ENCODE measurements at regions not wholly inside any gene's neighbourhood (a gene's known extent, or its start where the extent isn't known, plus 50 kb on each side); places are given as distances from the start of the nearest gene placed in this dataset.

DNA sequence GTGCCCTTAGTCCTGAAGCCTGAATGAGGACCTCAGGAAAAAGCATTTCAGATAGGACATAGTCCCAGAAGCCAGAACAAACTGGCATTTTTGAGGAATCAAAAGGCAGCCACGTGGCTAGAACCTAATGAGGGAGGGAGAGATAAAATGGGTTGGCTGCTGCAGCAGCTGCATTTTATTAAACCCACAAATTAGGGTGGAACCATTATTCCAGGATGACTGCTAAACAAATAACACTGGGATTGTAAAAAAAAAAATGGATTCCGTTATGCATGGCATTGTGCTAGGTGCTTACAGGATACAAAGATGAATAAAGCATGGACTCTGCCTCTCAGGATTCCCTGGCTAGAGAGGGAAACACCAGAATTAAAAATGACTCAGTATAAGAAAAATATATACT is 141.5 kb downstream of the SATB1 start:
- no peak overlapping the region for H4K8ac ChIP-seq (ENCODE audit: low read depth, low read length)
- H3K9ac ChIP-seq (ENCODE audit: low read length): no peak overlapping the region
- no peak overlapping the region for H4K91ac ChIP-seq (ENCODE audit: low read depth, low read length)
- no peaks in the 10 kb centered on the region for H3K79me2 ChIP-seq (ENCODE audit: control insufficient read depth, insufficient read depth, low read length, poor library complexity)
- H3K23ac ChIP-seq (ENCODE audit: low read length): no peak overlapping the region
- H2AFZ ChIP-seq (ENCODE audit: insufficient read depth, low read length, poor library complexity): no peak overlapping the region
- H3K18ac ChIP-seq (ENCODE audit: low read length): no peak overlapping the region
- no peak overlapping the region for H3K4ac ChIP-seq (ENCODE audit: low read depth, low read length)
- H3K27ac ChIP-seq (ENCODE audit: low read depth, low read length): no peak overlapping the region
- H2BK12ac ChIP-seq (ENCODE audit: low read length): no peak overlapping the region
- no CpG with 5 or more reads among the region's 2 CpGs for WGBS (ENCODE audit: extremely low coverage, insufficient coverage, insufficient read length)
- no peak for DNase-seq
- no peaks in the 10 kb centered on the region for H3K4me1 ChIP-seq (ENCODE audit: control insufficient read depth in 1 of 2, insufficient read depth in 2 of 2, low read length in 2 of 2)
- H2BK120ac ChIP-seq (ENCODE audit: insufficient read depth, low read length, poor library complexity): no peak overlapping the region
- no peak overlapping the region for H3K14ac ChIP-seq (ENCODE audit: low read length)
- no peak overlapping the region for H2BK5ac ChIP-seq (ENCODE audit: low read depth, low read length, poor library complexity)
- no peak overlapping the region for H3K4me3 ChIP-seq (ENCODE audit: low read depth, low read length)
- no peak overlapping the region for H4K12ac ChIP-seq (ENCODE audit: low read depth, low read length)
- no peak overlapping the region for H3K4me2 ChIP-seq (ENCODE audit: low read length)
- no peaks in the 10 kb centered on the region for H3K27me3 ChIP-seq (ENCODE audit: insufficient read depth, low read length)
- no peaks in the 10 kb centered on the region for H3K79me1 ChIP-seq (ENCODE audit: low read length)
- H3K9me3 ChIP-seq (ENCODE audit: insufficient read depth, low read depth, low read length): no peaks in the 10 kb centered on the region
- no peak overlapping the region for H2AK5ac ChIP-seq (ENCODE audit: low read length)
- no peaks in the 10 kb centered on the region for H3K36me3 ChIP-seq (ENCODE audit: control insufficient read depth in 1 of 2, insufficient read depth in 2 of 2, low read length in 2 of 2)

DNA sequence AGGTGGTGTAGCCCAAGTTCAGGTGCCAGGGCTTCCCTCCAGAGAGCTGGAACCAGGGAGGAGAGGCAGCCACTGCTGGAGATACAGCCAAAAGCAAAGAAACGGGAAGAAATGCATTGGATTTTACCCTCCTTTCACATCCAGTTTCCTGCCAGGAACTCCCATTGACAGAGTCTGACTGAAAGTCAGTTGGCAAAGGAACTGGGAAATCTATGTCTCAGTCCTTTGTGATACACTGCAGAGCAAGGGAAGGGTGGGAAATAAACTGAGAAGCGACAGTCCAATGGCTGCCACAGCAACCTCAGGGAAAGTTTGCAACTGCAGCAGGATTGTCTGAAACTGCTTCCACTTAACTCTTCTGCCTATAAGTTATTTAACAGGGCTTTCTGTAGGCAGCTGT is 142.6 kb downstream of the SATB1 start:
- no peak overlapping the region for H2AFZ ChIP-seq (ENCODE audit: insufficient read depth, low read length, poor library complexity)

DNA sequence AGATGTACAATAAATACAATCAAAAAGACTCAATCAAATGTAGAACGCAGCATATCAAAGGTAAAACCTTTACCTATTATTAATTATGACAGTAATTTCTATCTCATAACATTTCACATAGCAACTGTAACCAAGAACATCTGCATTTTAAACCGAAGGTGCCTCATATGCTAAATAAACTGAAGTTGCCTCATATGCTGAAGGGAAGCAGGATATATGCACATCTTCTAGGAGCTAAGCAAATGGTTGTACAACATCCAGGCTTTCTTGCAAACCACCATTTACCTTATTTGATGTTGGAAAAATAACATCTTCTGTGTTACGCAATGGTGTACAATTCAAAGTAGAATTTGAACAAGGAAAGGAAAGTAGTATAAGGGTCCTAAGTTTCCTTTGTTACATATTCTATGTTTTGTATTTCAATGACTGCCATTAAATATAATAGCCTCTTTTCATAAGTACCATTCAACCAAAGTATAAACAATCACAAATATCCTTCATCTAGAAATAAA is 145.9 kb downstream of the SATB1 start:
- no peak for DNase-seq
- H3K4me3 ChIP-seq (ENCODE audit: low read depth, low read length): no peak overlapping the region
- H2AFZ ChIP-seq (ENCODE audit: insufficient read depth, low read length, poor library complexity): no peak overlapping the region
- no peak overlapping the region for H3K27ac ChIP-seq (ENCODE audit: low read depth, low read length)
- H3K4me2 ChIP-seq (ENCODE audit: low read length): no peak overlapping the region
- H4K12ac ChIP-seq (ENCODE audit: low read depth, low read length): no peak overlapping the region
- no peaks in the 10 kb centered on the region for H3K27me3 ChIP-seq (ENCODE audit: insufficient read depth, low read length)
- no peaks in the 10 kb centered on the region for H3K4me1 ChIP-seq (ENCODE audit: control insufficient read depth in 1 of 2, insufficient read depth in 2 of 2, low read length in 2 of 2)
- no peaks in the 10 kb centered on the region for H3K36me3 ChIP-seq (ENCODE audit: control insufficient read depth in 1 of 2, insufficient read depth in 2 of 2, low read length in 2 of 2)
- no peaks in the 10 kb centered on the region for H3K9me3 ChIP-seq (ENCODE audit: insufficient read depth, low read depth, low read length)
- no peaks in the 10 kb centered on the region for H3K79me1 ChIP-seq (ENCODE audit: low read length)
- no peak overlapping the region for H2AK5ac ChIP-seq (ENCODE audit: low read length)
- no peaks in the 10 kb centered on the region for H3K79me2 ChIP-seq (ENCODE audit: control insufficient read depth, insufficient read depth, low read length, poor library complexity)
- H3K9ac ChIP-seq (ENCODE audit: low read length): no peak overlapping the region
- H2BK5ac ChIP-seq (ENCODE audit: low read depth, low read length, poor library complexity): no peak overlapping the region
- no peak overlapping the region for H3K23ac ChIP-seq (ENCODE audit: low read length)
- no peak overlapping the region for H3K18ac ChIP-seq (ENCODE audit: low read length)
- no peak overlapping the region for H2BK12ac ChIP-seq (ENCODE audit: low read length)
- H3K4ac ChIP-seq (ENCODE audit: low read depth, low read length): no peak overlapping the region
- H4K91ac ChIP-seq (ENCODE audit: low read depth, low read length): no peak overlapping the region
- WGBS (ENCODE audit: extremely low coverage, insufficient coverage, insufficient read length): no CpG with 5 or more reads among the region's 3 CpGs
- no peak overlapping the region for H4K8ac ChIP-seq (ENCODE audit: low read depth, low read length)
- no peak overlapping the region for H3K14ac ChIP-seq (ENCODE audit: low read length)
- no peak overlapping the region for H2BK120ac ChIP-seq (ENCODE audit: insufficient read depth, low read length, poor library complexity)

More for the DNA sequence above, 142.6 kb downstream of the SATB1 start:
- no peak overlapping the region for H3K14ac ChIP-seq (ENCODE audit: low read length)
- no peaks in the 10 kb centered on the region for H3K9me3 ChIP-seq (ENCODE audit: insufficient read depth, low read depth, low read length)
- no peak overlapping the region for H2BK120ac ChIP-seq (ENCODE audit: insufficient read depth, low read length, poor library complexity)
- H3K36me3 ChIP-seq (ENCODE audit: control insufficient read depth in 1 of 2, insufficient read depth in 2 of 2, low read length in 2 of 2): no peaks in the 10 kb centered on the region
- H3K23ac ChIP-seq (ENCODE audit: low read length): no peak overlapping the region
- DNase-seq: no peak
- H3K9ac ChIP-seq (ENCODE audit: low read length): no peak overlapping the region
- no peak overlapping the region for H3K18ac ChIP-seq (ENCODE audit: low read length)
- no peaks in the 10 kb centered on the region for H3K79me2 ChIP-seq (ENCODE audit: control insufficient read depth, insufficient read depth, low read length, poor library complexity)
- H2AK5ac ChIP-seq (ENCODE audit: low read length): no peak overlapping the region
- no peak overlapping the region for H4K8ac ChIP-seq (ENCODE audit: low read depth, low read length)
- H3K4me1 ChIP-seq (ENCODE audit: control insufficient read depth in 1 of 2, insufficient read depth in 2 of 2, low read length in 2 of 2): no peaks in the 10 kb centered on the region
- H2BK12ac ChIP-seq (ENCODE audit: low read length): no peak overlapping the region
- H3K27ac ChIP-seq (ENCODE audit: low read depth, low read length): no peak overlapping the region
- no peaks in the 10 kb centered on the region for H3K79me1 ChIP-seq (ENCODE audit: low read length)
- no peak overlapping the region for H3K4ac ChIP-seq (ENCODE audit: low read depth, low read length)
- no peak overlapping the region for H3K4me3 ChIP-seq (ENCODE audit: low read depth, low read length)
- H3K27me3 ChIP-seq (ENCODE audit: insufficient read depth, low read length): no peaks in the 10 kb centered on the region
- no peak overlapping the region for H2BK5ac ChIP-seq (ENCODE audit: low read depth, low read length, poor library complexity)
- no CpG with 5 or more reads among the region's 2 CpGs for WGBS (ENCODE audit: extremely low coverage, insufficient coverage, insufficient read length)
- no peak overlapping the region for H3K4me2 ChIP-seq (ENCODE audit: low read length)
- H4K12ac ChIP-seq (ENCODE audit: low read depth, low read length): no peak overlapping the region
- H4K91ac ChIP-seq (ENCODE audit: low read depth, low read length): no peak overlapping the region

DNA sequence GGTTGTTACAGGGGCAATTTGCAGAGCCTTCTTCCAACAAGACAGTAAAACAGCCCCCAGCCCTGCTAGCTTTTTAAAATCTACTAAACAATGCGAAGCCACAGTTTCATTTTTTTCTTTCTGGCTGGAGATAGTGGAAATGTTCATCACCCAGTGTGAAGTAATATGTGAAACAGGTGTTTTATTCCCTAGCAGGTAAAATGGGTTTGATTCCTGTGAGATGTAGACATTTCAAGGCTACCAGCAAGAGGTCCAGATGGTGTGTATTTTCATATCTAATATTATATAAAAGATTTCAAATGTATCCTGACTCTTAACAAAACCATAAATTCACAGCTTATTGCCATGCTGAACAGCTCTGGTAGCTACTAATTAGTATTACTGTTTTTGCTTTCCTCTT is 160.3 kb downstream of the SATB1 start:
- DNase-seq: no peak
- H4K8ac ChIP-seq (ENCODE audit: low read depth, low read length): no peak overlapping the region
- no peaks in the 10 kb centered on the region for H3K4me1 ChIP-seq (ENCODE audit: control insufficient read depth in 1 of 2, insufficient read depth in 2 of 2, low read length in 2 of 2)
- H4K91ac ChIP-seq (ENCODE audit: low read depth, low read length): no peak overlapping the region
- H2AK5ac ChIP-seq (ENCODE audit: low read length): no peak overlapping the region
- H2BK5ac ChIP-seq (ENCODE audit: low read depth, low read length, poor library complexity): no peak overlapping the region
- no peak overlapping the region for H3K18ac ChIP-seq (ENCODE audit: low read length)
- H3K4me3 ChIP-seq (ENCODE audit: low read depth, low read length): no peak overlapping the region
- no peaks in the 10 kb centered on the region for H3K9me3 ChIP-seq (ENCODE audit: insufficient read depth, low read depth, low read length)
- no peak overlapping the region for H3K14ac ChIP-seq (ENCODE audit: low read length)
- no peak overlapping the region for H4K12ac ChIP-seq (ENCODE audit: low read depth, low read length)
- H3K27me3 ChIP-seq (ENCODE audit: insufficient read depth, low read length): no peaks in the 10 kb centered on the region
- no peak overlapping the region for H2BK120ac ChIP-seq (ENCODE audit: insufficient read depth, low read length, poor library complexity)
- no peaks in the 10 kb centered on the region for H3K79me2 ChIP-seq (ENCODE audit: control insufficient read depth, insufficient read depth, low read length, poor library complexity)
- no peaks in the 10 kb centered on the region for H3K79me1 ChIP-seq (ENCODE audit: low read length)
- no peak overlapping the region for H3K4ac ChIP-seq (ENCODE audit: low read depth, low read length)
- no peak overlapping the region for H3K9ac ChIP-seq (ENCODE audit: low read length)
- H3K27ac ChIP-seq (ENCODE audit: low read depth, low read length): no peak overlapping the region
- no peak overlapping the region for H3K23ac ChIP-seq (ENCODE audit: low read length)
- no CpG with 5 or more reads among the region's 1 CpG for WGBS (ENCODE audit: extremely low coverage, insufficient coverage, insufficient read length)
- no peak overlapping the region for H3K4me2 ChIP-seq (ENCODE audit: low read length)
- H3K36me3 ChIP-seq (ENCODE audit: control insufficient read depth in 1 of 2, insufficient read depth in 2 of 2, low read length in 2 of 2): no peaks in the 10 kb centered on the region
- no peak overlapping the region for H2AFZ ChIP-seq (ENCODE audit: insufficient read depth, low read length, poor library complexity)
- H2BK12ac ChIP-seq (ENCODE audit: low read length): no peak overlapping the region
